Transverse colon (tissue), 3 donors: ENCODE measurements at regions not wholly inside any gene's neighbourhood (a gene's known extent, or its start where the extent isn't known, plus 50 kb on each side); places are given as distances from the start of the nearest gene placed in this dataset.

Experiments
- EP300 ChIP-seq: sonication (generic); formaldehyde crosslinking; IDR thresholded peaks from one replicate; pipeline ENCODE4 v1.6.1; 2017; ENCODE audit warnings: antibody characterized with exemption, low read depth
- TF ChIP-seq, protein P1 (sequence below), 5 experiments: fragments of 200-600 bp in 3 of 5; fragments of 450-650 bp in 2 of 5; sonication (generic) in 3 of 5; IDR thresholded peaks; 1 replicate in 2 of 5; 2 replicates in 3 of 5; pipeline ENCODE4 v1.5.1; 2016 to 2017; ENCODE audit warnings: antibody characterized with exemption in 5 of 5, inconsistent platforms in 3 of 5, mild to moderate bottlenecking in 2 of 5, moderate library complexity in 1 of 5

DNA sequence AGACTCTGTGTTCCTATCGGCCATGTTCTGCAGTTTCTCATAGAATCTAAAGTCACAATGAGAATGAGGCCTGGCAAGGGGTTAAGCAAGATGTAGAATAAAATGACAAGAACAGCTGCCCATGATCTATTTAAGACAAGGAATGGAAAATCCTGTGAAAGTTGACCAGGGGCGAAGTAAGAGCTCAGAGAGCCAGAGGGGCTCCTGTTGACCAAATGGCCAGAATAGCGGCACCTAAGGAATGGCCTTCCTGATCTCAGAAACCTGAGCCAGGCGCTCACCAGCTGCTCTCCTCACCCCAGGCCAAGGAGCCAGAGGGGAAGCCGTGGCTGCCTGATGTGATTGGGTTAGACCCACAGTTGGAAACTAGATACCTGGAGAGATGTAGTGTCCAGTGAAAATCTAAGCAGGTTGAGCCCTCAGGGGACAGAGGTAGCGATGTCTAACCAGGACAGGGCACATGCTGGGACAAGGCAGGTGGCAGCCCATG, 106.1 kb upstream of the NDN start:
- TF ChIP-seq, protein P1, sequence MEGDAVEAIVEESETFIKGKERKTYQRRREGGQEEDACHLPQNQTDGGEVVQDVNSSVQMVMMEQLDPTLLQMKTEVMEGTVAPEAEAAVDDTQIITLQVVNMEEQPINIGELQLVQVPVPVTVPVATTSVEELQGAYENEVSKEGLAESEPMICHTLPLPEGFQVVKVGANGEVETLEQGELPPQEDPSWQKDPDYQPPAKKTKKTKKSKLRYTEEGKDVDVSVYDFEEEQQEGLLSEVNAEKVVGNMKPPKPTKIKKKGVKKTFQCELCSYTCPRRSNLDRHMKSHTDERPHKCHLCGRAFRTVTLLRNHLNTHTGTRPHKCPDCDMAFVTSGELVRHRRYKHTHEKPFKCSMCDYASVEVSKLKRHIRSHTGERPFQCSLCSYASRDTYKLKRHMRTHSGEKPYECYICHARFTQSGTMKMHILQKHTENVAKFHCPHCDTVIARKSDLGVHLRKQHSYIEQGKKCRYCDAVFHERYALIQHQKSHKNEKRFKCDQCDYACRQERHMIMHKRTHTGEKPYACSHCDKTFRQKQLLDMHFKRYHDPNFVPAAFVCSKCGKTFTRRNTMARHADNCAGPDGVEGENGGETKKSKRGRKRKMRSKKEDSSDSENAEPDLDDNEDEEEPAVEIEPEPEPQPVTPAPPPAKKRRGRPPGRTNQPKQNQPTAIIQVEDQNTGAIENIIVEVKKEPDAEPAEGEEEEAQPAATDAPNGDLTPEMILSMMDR (IDR thresholded peaks at IDR 0.05): no peak
- TF ChIP-seq EP300: no peak
